ENCODE measurements at regions not wholly inside any gene's neighbourhood (a gene's known extent, or its start where the extent isn't known, plus 50 kb on each side); places are given as distances from the start of the nearest gene placed in this dataset.

GRCh38 chr17:33803199-33803685 lies 451.8 kb upstream of the CCL2 start:
- DNase-seq = no peak
- H3K4me1 Mint-ChIP-seq (ENCODE audit: low read depth, unreplicated experiment) = no peaks in the 10 kb centered on the region
- H3K27me3 Mint-ChIP-seq (ENCODE audit: insufficient read depth, unreplicated experiment) = peaks cover 30% of the 10 kb centered on the region
- H3K36me3 Mint-ChIP-seq (ENCODE audit: insufficient read depth, unreplicated experiment) = no peaks in the 10 kb centered on the region
- H3K4me3 Mint-ChIP-seq (ENCODE audit: unreplicated experiment) = no peak overlapping the region
- Histone ChIP-seq H3K4me1 (no peaks in the 10 kb centered on the region), H3K4me3 (ENCODE audit: low read depth, low read length) (no peak overlapping the region), H3K27me3 (replicated peaks; ENCODE audit: control insufficient read depth, insufficient read depth, low read length) (no peaks in the 10 kb centered on the region), H3K9me3 (no peaks in the 10 kb centered on the region), H3K36me3 (ENCODE audit: control insufficient read depth, insufficient read depth, low read length) (no peaks in the 10 kb centered on the region)
- ChIA-PET POLR2A (no interaction called here), CTCF (no interaction called here)
- no peaks in the 10 kb centered on the region for H3K9me3 Mint-ChIP-seq (ENCODE audit: unreplicated experiment)
- BruUV-seq (replicated peaks) = no TSS peak
- TF ChIP-seq CTCF (IDR thresholded peaks at IDR 0.05; ENCODE audit: insufficient read depth in 1 of 2, low read depth in 1 of 2, low read length in 1 of 2, severe bottlenecking in 1 of 2, unreplicated experiment in 1 of 2) = no peak
- intact Hi-C loops (cut with micrococcal nuclease; ENCODE audit: unreplicated experiment) = no loop called here
- H3K27ac Mint-ChIP-seq (ENCODE audit: unreplicated experiment) = no peak overlapping the region

DNA sequence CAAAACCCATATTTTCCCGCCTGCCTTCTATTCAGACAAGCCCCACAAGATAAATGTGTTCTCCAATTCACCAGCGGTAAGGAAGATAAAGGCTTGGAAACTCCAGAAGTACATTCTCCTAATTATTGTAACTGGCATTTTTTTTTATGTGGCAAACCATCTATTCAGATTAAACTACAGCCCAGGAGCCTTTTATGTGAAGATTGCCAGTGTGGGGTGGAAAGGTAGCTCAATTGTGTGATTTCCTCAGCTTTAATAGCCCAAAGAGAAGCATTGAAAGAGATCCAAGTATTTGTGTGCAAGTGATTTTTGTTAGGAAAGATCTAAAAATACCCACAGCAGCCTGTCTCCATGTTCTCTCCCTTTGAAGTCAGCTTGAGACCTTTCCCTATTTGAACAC lies 451.4 kb upstream of the CCL2 start:
- H3K9me3 ChIP-seq = no peaks in the 10 kb centered on the region
- Mint-ChIP-seq H3K4me1 (ENCODE audit: low read depth, unreplicated experiment) (no peaks in the 10 kb centered on the region), H3K36me3 (ENCODE audit: insufficient read depth, unreplicated experiment) (no peaks in the 10 kb centered on the region), H3K9me3 (ENCODE audit: unreplicated experiment) (no peaks in the 10 kb centered on the region), H3K27ac (ENCODE audit: unreplicated experiment) (no peak overlapping the region), H3K27me3 (ENCODE audit: insufficient read depth, unreplicated experiment) (peaks cover 30% of the 10 kb centered on the region), H3K4me3 (ENCODE audit: unreplicated experiment) (no peak overlapping the region)
- no peaks in the 10 kb centered on the region for H3K27me3 ChIP-seq (replicated peaks; ENCODE audit: control insufficient read depth, insufficient read depth, low read length)
- ChIA-PET CTCF (no interaction called here), POLR2A (no interaction called here)
- no peaks in the 10 kb centered on the region for H3K36me3 ChIP-seq (ENCODE audit: control insufficient read depth, insufficient read depth, low read length)
- no peak overlapping the region for H3K4me3 ChIP-seq (ENCODE audit: low read depth, low read length)
- DNase-seq = no peak
- no peak for TF ChIP-seq CTCF (IDR thresholded peaks at IDR 0.05; ENCODE audit: insufficient read depth in 1 of 2, low read depth in 1 of 2, low read length in 1 of 2, severe bottlenecking in 1 of 2, unreplicated experiment in 1 of 2)
- H3K4me1 ChIP-seq = no peaks in the 10 kb centered on the region
- intact Hi-C loops (cut with micrococcal nuclease; ENCODE audit: unreplicated experiment) = no loop called here
- BruUV-seq (replicated peaks) = no TSS peak

GRCh38 chr17:33804401-33804800 lies 450.7 kb upstream of the CCL2 start:
- H3K36me3 ChIP-seq (ENCODE audit: control insufficient read depth, insufficient read depth, low read length) = no peaks in the 10 kb centered on the region
- Mint-ChIP-seq H3K36me3 (ENCODE audit: insufficient read depth, unreplicated experiment) (no peaks in the 10 kb centered on the region), H3K27ac (ENCODE audit: unreplicated experiment) (no peak overlapping the region), H3K9me3 (ENCODE audit: unreplicated experiment) (no peaks in the 10 kb centered on the region), H3K4me1 (ENCODE audit: low read depth, unreplicated experiment) (no peaks in the 10 kb centered on the region), H3K4me3 (ENCODE audit: unreplicated experiment) (no peak overlapping the region), H3K27me3 (ENCODE audit: insufficient read depth, unreplicated experiment) (peaks cover 26% of the 10 kb centered on the region)
- H3K27me3 ChIP-seq (replicated peaks; ENCODE audit: control insufficient read depth, insufficient read depth, low read length) = no peaks in the 10 kb centered on the region
- TF ChIP-seq CTCF (IDR thresholded peaks at IDR 0.05; ENCODE audit: insufficient read depth in 1 of 2, low read depth in 1 of 2, low read length in 1 of 2, severe bottlenecking in 1 of 2, unreplicated experiment in 1 of 2) = no peak
- no peak for DNase-seq
- ChIA-PET POLR2A (no interaction called here), CTCF (no interaction called here)
- H3K9me3 ChIP-seq = no peaks in the 10 kb centered on the region
- no TSS peak for BruUV-seq (replicated peaks)
- no peak overlapping the region for H3K4me3 ChIP-seq (ENCODE audit: low read depth, low read length)
- H3K4me1 ChIP-seq = no peaks in the 10 kb centered on the region
- intact Hi-C loops (cut with micrococcal nuclease; ENCODE audit: unreplicated experiment) = no loop called here
